T47D (cell line): ENCODE measurements at regions not wholly inside any gene's neighbourhood (a gene's known extent, or its start where the extent isn't known, plus 50 kb on each side); places are given as distances from the start of the nearest gene placed in this dataset.
"Not testable (repeated sequence)": the region's sequence is repeated elsewhere in the genome, so short reads cannot be mapped to it uniquely, and the experiment has no call there.

Experiments used
- DNase-seq, 2 experiments: peaks; one replicate each; pipeline versions ENCODE4 v3.0.0 to v3.0.0-alpha.2; 2011 to 2012; ENCODE audit warnings: low read depth in 1 of 2, low spot score in 1 of 2
- JUND ChIP-seq: IDR thresholded peaks from 2 replicates; pipeline ENCODE4 v1.6.1; 2012; ENCODE audit warnings: low read depth
- in situ Hi-C: cut with HindIII; loops from 2 replicates; pipeline ENCODE4 v1.10.0; 2016; ENCODE audit warnings: low sequenced_read_pairs, low pct_unique_long_range_greater_than_20kb

DNA sequence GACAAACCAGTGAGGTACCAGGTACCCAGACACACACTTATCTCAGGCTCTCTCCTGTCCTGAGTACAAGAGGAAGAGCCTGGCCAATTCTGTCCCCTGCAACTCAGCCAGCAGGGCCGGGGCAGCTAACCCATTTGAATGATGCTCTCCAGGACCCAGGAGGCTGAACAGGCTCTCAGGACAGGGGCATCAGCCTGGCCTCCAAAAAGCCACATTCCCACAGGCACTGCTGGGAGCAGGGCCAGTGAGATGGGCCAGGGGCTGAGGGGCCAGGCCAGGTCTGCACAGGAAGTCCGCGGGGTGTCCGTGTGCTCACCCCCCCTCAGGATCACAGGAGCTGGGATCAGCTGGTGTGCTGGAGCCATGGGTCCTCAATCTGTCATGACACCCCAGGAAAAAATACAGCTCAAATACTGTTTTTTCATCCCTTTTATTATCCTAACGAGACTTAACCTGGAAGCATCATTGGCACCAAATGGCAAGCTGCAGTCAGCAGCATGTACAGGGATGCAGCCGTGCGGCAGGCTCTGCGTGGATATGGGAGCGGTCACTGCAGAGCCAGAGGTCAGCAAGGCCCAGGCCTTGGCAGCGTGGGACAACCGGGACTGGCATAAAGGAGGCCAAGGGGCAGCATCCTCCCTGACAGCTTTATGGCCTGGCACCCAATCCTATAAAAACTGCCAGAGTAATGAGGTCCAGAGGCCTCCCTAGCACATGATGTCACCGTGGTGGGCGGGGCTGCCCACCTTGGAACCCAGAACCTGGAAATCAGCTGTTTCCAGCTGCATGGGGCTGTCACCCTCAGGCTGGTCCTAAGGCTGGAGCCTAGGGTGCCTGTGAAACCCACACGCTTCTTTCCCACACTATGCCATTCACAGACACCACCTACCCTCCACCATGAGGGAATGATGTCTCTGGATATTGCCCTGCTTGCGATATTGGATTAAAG is 276.7 kb downstream of the C16orf95 start:
- DNase-seq = no peak
- in situ Hi-C loops = no loop called here
- no peak for TF ChIP-seq JUND

DNA sequence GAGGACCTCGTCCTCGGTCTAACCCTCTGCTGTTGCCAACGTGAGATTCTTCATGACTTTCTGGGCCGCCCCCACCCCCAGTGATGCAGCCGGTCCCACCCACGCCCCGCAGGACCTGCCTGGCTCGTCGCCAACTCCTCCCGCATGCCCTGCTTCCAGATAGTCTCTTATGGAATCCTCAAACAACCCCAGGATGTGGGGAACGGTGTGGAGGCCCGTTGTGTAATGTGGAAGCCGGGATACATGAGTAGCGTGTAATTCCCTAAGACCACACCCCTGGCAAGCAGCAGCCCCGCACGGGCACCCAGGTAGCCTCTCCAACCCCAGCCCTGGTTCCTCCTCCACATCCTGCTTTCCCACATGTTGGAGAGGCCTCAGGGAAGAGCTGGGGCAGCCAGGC is 275.9 kb downstream of the C16orf95 start:
- TF ChIP-seq JUND = no peak
- in situ Hi-C loops = no loop called here
- no peak for DNase-seq

DNA sequence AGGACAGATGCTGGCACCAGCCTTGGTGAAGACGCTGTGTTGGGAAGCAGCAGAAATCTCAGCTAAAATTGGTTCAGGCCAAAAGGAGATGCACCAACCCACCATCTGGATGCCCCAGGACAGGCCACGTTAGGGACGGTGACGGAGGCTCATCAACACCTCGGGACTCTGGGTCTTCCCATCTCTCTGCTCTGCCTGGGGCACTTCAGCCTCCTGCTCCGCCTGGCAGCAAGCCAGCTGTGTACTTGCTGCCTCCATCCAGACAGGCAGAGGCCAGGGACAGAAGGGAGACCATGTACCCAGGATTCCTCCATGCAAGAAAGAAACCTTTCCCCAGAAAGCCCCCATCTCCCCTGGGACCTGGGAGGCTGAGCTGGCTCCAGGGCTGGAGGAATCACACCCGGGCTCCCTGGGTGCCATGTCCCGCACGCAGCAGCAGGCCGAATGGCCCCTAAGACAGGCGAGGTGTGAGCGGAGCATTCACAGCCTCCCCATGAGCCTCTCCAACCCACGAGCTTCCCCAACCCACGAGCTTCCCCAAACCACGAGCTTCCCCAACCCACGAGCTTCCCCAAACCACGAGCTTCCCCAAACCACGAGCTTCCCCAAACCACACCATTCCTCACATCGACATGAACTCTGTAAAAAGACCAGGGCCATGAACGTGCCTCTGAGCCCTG is 274.5 kb downstream of the C16orf95 start:
- no peak for DNase-seq

DNA sequence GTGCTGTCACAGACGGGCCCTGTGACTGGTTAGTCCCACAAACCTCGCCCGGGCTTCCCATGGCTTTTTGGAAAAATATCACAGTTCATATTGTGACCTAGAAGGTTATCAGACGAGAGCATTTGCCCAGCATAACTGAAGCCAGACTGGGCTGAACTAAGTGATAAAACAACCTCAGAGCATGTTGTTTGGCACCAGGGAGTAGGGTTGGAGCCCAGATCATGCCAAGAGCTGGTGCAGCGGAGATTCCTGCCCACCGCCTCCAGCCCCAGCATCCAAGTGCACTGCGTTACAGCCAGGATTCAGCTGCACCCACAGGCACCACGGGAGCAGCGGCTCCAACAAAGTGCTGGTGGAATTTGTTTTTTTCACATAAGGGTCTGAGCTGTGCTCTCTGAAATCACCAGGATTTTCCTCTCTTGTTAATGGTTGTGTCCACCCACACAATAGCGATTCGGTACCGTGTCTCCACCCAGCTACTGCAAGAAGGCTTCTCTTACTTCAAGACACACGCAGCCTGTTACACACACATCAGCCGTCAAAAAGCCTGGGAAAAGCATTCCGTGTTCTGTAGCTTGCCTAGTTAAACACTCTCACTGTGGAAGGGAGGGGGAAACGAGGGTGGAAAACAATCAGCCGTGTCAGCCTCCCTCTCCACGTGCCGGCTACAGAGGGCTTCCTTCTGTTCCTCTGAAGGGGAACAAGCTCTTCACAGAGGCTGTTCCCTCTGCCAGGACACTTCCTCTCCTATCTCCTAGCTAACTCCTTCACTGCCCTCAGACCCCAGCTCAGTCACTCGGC is 273.8 kb downstream of the C16orf95 start:
- no peak for TF ChIP-seq JUND
- no peak for DNase-seq
- in situ Hi-C loops = no loop called here

More for the DNA sequence above, 274.5 kb downstream of the C16orf95 start:
- in situ Hi-C loops = no loop called here
- TF ChIP-seq JUND = no peak

DNA sequence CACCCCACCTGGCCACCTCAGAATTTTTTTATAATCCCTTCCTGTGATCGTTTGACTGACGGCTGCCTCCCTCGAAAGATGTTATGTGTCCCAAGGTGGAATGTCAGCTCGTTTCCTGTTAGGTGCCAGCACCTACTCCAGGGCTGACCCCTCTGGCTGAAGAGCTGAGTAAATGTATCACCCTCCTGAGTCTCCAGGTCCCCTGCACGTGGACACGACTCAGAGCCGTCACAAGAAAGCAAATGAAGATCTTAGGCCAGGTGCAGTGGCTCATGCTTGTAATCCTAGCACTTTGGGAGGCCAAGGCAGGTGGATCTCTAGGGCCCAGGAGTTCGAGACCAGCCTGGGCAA is 273.2 kb downstream of the C16orf95 start:
- TF ChIP-seq JUND = no peak
- in situ Hi-C loops = no loop called here
- DNase-seq = no peak

DNA sequence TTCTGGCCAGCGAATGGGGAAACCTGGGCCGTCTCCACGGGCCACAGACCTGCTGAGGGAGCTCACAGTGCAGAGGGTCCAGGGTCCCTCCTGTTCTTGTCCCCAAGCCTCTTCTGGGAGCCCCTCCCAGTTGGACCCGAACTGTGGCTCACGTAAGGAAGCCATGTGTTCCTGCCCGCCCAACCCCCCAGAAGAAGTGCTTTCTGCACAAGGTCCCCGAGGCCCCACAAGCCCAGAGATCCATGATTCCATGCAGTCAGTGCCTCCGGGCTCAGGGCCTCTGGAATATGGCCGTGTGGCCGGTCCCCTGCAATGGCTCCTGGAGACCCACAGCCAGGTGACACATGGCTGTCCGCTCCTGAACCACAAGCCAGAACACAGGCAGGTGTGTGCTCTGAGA is 272.4 kb downstream of the C16orf95 start:
- in situ Hi-C loops = no loop called here
- TF ChIP-seq JUND = no peak
- DNase-seq = no peak

DNA sequence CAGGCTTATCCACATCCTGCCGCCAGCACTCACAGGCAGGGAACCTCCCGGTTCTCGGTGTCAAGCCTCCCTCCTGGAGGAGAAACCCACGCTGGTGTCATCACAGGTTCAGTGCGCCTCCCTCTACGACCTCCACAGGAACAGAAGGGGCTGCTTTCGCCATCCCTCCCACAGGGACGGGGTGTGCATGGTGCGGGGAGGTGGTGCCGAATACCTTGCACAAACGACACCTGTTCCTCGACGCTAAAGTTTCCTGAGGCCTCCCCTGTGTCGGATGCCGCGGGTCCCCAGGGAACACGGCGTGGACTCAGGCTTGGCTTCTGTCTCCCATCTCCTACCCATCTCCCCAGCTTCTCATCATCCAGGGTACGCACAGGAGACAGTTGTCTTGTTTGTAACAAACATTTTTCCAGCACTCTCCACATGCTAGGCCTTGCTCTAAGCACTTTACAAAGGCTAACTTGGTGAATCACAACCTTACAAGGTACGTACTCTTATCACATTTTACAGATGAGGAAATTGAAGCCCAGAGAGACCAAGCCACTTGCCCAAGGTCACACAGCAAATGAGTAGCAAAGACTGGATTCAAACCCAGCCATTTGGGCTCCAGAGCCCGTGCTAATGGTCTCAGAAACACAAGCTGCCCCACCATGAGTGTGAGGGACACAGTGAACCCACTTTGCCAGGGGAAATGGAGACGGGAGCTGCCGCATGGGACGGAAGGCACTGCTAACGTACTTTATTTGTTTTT is 271.6 kb downstream of the C16orf95 start:
- no peak for DNase-seq
- in situ Hi-C loops = no loop called here
- TF ChIP-seq JUND = no peak

DNA sequence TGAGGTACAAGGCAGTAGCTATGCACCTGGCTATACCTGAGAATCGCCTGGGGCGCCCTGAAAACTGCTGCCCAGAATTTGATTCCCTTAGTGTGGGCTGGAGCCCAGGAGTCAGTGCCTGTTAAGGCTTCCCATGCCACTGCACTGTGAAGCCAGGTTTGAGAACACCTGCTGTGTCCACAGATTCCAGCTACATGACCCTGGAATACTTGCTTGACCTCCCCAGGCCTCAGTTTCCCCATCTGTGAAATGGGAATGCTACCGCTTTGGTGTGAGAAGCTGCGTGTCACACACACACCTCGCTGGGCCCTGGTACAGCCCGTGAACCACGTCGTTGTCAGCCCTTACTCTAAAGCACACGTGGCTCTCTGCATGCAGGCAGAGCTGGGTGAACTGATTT is 271.0 kb downstream of the C16orf95 start:
- in situ Hi-C loops = no loop called here
- TF ChIP-seq JUND = no peak
- DNase-seq = no peak

DNA sequence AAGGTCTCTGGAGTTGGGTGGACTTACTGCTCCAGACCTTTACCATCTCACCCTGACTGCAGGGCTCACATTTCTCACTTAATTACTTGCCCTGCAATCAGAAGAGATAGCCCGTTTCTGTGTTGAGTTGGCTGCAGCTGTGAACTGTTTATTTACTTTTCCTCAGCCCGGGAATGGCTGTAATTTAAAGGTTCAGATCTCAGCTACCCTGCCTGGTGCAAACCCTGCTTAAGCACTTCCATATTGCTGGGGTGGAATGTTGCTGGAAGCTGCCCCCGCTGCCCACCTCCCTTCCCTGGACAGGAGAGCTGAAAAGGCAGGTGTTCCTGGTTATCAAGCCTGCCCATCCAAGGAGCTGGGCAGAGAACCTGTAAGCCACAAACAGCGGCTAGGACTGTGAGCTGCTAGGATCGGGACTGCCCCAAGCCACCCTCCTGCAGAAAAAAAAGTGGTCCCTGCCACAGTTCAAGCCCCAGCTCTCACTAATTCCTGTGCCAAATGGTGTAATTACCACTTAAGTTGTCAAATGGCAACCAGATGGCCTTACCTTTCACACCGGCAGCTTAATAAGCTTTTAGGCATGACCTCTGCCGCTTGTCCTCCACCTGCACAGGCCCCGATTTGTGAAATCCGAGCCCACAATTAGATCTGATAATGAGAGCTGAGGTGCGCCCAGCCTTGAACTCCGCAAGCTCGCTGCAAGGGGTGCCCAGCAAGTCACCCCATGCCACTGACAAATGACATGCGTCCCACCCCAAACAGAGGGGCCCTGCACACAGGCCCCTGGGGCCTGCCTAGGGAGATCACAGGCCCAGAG is 269.8 kb downstream of the C16orf95 start:
- TF ChIP-seq JUND = no peak
- in situ Hi-C loops = no loop called here
- no peak for DNase-seq

DNA sequence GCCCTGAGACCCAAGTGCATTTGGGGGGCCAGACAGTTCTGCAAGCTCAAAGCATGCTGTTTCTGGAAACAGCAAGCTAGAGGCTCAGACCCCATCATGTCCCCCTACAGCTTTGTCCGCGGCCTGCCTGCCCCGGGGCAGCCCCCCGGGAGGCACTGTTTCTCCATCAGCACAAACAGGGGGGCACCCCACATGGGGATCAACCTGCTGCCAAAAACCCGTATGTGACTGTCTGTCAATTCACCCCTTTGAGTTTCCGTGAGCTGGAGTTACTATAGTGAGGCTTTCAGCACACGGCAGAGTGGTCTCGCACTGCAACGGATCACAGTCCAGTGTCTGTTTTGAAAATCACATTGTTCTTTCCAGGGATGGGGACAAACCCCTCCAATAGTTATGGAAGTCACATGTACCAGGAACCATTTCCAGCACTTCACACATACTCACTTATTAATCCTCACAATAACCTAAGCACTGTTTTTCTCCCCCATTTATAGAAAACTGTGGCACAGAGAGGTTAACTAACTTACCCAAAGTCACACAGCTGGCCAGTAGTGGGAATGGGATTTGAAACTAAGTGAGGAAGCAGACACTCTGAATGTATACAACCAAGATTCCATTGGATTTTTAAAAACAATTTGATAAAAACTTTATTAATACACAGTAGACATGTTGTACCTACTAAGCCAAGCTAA is 269.0 kb downstream of the C16orf95 start:
- in situ Hi-C loops = no loop called here
- TF ChIP-seq JUND = no peak
- no peak for DNase-seq

DNA sequence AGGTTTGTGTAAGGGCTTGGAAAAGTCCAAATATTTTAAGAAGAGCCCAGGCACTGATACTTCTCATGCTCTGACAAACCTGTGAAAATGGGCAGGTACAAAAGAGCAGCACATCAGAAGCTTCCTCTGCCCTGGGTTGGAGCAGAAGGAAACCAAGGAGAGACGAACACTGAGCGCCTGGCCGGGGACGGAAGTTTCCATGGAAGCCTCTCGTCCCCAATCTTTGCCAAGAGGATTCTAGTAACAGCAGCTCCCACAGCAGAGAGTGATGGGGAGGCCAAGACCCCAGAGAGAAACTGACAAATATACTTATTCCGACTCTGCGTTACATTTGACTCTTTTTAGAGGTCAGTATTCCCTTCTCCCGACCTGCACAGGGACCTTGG is 268.5 kb downstream of the C16orf95 start:
- no peak for TF ChIP-seq JUND
- in situ Hi-C loops = no loop called here
- no peak for DNase-seq

DNA sequence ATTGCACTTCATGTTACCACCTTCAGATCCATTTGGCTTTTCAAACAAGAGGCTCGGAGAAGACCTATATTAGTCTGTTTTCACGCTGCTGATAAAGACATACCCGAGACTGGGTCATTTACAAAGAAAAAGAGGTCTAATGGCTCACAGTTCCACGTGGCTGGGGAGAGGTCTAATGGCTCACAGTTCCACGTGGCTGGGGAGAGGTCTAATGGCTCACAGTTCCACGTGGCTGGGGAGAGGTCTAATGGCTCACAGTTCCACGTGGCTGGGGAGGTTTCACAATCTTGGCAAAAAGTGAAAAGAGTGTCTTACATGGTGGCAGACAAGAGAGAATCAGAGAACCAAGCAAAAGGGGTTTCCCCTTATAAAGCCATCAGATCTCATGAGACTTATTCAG is 268.0 kb downstream of the C16orf95 start:
- DNase-seq, in situ Hi-C loops: not testable (repeated sequence)
